ENCODE measurements at regions not wholly inside any gene's neighbourhood (a gene's known extent, or its start where the extent isn't known, plus 50 kb on each side); places are given as distances from the start of the nearest gene placed in this dataset.

DNA sequence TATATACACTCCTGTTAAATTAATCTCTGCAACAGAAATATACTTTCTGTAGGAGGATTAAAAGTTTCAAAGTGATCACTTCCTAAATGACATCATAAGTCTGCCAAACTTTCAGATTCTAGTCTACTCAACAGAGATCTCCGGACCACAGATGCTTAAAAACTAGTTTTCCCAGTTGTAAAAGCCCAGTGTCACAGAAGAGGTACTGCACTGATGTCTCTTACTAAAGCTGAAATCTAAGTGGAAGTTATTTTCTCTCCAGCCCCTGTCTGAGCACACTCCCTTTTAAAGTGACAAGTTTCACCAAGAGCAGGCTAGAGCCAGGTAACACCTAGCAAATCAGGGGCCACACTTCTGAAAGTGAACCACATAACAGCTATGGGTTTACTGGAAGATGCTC, 71.6 kb upstream of the DST start:
- TF ChIP-seq, protein P1, sequence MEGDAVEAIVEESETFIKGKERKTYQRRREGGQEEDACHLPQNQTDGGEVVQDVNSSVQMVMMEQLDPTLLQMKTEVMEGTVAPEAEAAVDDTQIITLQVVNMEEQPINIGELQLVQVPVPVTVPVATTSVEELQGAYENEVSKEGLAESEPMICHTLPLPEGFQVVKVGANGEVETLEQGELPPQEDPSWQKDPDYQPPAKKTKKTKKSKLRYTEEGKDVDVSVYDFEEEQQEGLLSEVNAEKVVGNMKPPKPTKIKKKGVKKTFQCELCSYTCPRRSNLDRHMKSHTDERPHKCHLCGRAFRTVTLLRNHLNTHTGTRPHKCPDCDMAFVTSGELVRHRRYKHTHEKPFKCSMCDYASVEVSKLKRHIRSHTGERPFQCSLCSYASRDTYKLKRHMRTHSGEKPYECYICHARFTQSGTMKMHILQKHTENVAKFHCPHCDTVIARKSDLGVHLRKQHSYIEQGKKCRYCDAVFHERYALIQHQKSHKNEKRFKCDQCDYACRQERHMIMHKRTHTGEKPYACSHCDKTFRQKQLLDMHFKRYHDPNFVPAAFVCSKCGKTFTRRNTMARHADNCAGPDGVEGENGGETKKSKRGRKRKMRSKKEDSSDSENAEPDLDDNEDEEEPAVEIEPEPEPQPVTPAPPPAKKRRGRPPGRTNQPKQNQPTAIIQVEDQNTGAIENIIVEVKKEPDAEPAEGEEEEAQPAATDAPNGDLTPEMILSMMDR (conservative IDR thresholded peaks at IDR 0.05; ENCODE audit: low read depth, low read length): no peak
- H3K4me3 ChIP-seq (ENCODE audit: low read depth, low read length): no peak overlapping the region
- no peak for DNase-seq (ENCODE audit: low read depth)

DNA sequence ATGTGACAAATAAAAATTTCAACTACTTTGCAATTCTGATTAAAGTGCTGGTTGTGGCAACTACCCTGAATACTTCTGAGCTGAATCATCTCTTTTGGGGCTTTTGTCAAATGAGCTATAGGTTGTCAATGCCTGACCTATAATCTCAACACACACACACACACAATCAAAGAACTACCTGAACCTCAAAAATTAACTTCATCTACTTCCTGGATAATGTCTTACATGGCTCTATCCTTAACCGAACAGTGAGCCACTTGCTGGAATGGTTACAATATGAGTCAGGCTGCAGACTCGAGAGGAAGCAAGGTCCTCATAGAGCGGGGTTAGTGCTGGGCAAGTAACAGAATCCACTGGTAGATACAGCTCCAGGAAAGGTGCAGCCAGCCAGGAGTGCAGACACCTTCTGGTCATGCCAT, 70.6 kb upstream of the DST start:
- TF ChIP-seq, protein P1 (conservative IDR thresholded peaks at IDR 0.05; ENCODE audit: low read depth, low read length): no peak
- peak; percentile 78 for DNase-seq (ENCODE audit: low read depth)
- no peak overlapping the region for H3K4me3 ChIP-seq (ENCODE audit: low read depth, low read length)

DNA sequence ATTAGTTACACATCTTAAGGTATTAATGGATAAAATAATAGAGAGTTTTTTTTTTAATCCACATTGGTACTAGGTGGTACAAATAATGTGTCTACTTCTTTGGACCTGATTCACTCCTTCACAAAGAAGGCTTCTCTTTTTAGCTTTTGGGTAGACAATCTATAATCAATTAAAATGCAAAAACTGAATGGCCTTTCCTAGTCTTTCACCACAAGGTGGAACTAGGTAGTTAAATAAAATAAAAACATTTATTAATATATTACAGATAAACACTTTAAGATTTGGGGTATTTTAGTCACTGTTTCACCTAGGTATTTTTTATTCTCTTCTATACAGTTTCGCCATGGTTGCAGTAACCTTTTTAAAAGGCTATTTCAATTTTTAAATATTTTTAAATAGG, 68.3 kb upstream of the DST start:
- no peak overlapping the region for H3K4me3 ChIP-seq (ENCODE audit: low read depth, low read length)
- TF ChIP-seq, protein P1 (conservative IDR thresholded peaks at IDR 0.05; ENCODE audit: low read depth, low read length): peak; percentile 22
- DNase-seq (ENCODE audit: low read depth): no peak

DNA sequence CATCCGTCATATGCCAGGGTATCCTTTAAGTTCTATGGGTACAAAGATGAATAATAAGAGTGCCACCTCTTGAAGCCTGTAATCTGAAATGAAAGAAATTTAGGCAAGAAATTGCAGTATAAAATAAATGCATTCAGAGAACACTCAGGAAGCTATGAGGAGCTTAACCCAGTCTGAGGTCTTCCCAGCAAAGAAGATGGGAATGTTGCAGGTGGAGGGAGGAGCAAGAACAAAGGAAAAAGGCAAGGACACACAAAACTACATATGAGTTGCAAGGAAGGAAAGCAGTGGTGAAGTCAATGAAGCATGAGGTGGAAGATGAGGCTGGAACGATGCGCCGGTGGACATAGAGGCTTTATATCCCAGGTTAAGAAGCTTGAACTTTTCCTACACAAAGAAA, 67.0 kb upstream of the DST start:
- TF ChIP-seq, protein P1 (conservative IDR thresholded peaks at IDR 0.05; ENCODE audit: low read depth, low read length): peak; percentile 5
- H3K4me3 ChIP-seq (ENCODE audit: low read depth, low read length): no peak overlapping the region
- no peak for DNase-seq (ENCODE audit: low read depth)

DNA sequence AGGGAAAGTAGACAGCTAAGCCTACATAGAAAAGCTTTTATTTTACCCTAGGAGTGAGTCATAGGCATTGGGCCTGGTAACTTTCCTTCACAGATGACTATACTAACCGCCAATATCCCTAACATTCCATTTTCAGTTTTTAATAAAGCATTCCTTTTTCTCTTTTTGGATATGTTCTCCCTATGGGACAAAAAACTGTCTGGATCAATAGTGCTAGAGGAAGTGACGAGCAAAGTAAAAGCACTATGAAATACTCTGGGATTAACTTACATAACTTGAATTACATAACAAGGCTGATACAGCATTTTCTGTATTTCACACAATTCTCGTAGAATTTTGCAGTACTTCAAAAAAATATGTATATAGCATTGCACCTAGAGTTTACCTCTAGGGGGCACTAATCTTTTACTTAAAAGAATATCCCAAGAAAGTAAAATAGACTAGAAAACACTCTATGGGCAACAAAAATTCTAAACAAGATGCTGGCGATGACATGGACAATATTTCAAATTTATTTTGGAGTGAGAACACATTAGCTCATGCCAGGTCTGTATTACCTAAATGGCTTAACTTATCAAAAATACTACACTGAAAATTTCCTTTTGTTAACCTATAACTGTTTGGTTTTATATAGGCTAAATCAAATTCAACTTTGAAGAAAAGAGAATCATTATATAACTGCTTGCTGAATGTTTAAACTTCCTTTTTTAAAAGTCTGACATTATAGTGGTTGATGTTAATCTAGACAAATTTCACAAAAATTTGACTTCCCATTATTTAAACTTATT, 66.3 kb upstream of the DST start:
- H3K4me3 ChIP-seq (ENCODE audit: low read depth, low read length): no peak overlapping the region
- no peak for DNase-seq (ENCODE audit: low read depth)

DNA sequence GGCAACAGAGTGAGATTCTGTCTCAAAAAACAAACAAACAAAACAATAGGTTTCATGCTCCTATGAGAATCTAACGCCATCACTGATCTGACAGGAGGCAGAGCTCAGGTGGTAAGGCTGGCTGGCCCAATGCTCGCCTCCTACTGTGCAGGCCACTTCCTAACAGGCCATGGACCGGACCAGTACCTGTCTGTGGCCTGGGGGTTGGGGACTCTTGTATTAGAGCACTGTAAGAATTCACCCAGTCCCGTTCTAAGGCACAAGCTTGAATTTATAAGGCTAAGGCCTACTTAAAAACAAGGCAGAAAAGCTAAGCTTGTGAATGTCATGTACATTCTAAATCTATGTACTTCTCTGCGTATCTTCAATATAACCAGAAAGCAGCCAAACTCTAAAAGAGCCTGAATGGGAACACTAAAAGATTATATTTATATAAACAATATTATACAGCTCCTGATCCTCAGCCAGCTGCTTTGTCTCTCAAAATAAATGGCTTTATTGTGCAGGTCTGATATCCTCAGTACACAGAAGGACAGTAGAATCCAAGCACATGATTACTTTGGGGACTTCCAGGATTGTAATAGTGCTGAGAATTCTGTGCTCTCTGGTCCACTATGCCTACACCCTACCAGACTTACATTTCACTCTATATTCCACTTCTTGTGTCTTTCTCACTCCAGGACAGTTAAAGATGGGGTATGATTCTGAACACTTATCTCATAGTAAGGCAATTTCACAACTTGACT, 64.5 kb upstream of the DST start:
- no peak for DNase-seq (ENCODE audit: low read depth)
- H3K4me3 ChIP-seq (ENCODE audit: low read depth, low read length): no peak overlapping the region
- TF ChIP-seq, protein P1 (conservative IDR thresholded peaks at IDR 0.05; ENCODE audit: low read depth, low read length): no peak

More for the DNA sequence above, 66.3 kb upstream of the DST start:
- TF ChIP-seq, protein P1 (conservative IDR thresholded peaks at IDR 0.05; ENCODE audit: low read depth, low read length): peak; percentile 46

Data from epithelial cell of proximal tubule (primary cell).